Cardiac muscle cell (in vitro differentiated cells and primary cell): ENCODE measurements at regions not wholly inside any gene's neighbourhood (a gene's known extent, or its start where the extent isn't known, plus 50 kb on each side); places are given as distances from the start of the nearest gene placed in this dataset.
"Not testable (repeated sequence)": the region's sequence is repeated elsewhere in the genome, so short reads cannot be mapped to it uniquely, and the experiment has no call there.

ENCODE experiments used
- DNase-seq, 2 donors: peaks; one replicate each; pipeline versions ENCODE4 v3.0.0 to v3.0.0-alpha.2; 2010 to 2017; ENCODE audit warnings: low read depth in 1 of 2, low spot score in 1 of 2
- H3K27ac ChIP-seq: fragments of 200-600 bp; sonication (generic); 2 replicates; pipeline ENCODE4 v1.5.1; 2016
- H3K27me3 ChIP-seq: fragments of 200-600 bp; sonication (generic); 2 replicates; pipeline ENCODE4 v1.6.0; 2016; ENCODE audit warnings: control low read depth
- H3K36me3 ChIP-seq: fragments of 200-600 bp; sonication (generic); 2 replicates; pipeline ENCODE4 v1.5.1; 2016; ENCODE audit warnings: control low read depth
- H3K4me1 ChIP-seq: fragments of 200-600 bp; sonication (generic); 2 replicates; pipeline ENCODE4 v1.8.1; 2017; ENCODE audit warnings: low read depth, mild to moderate bottlenecking, mixed run types
- H3K4me3 ChIP-seq: fragments of 200-600 bp; sonication (generic); 2 replicates; pipeline ENCODE4 v1.5.1; 2016; ENCODE audit warnings: mild to moderate bottlenecking
- H3K9me3 ChIP-seq: fragments of 200-600 bp; sonication (generic); 2 replicates; pipeline ENCODE4 v1.5.1; 2017; ENCODE audit warnings: low read depth, mild to moderate bottlenecking, control low read depth
- CTCF ChIP-seq: IDR thresholded peaks from 2 replicates; pipeline ENCODE4 v1.5.1; 2012; ENCODE audit warnings: low read depth, mild to moderate bottlenecking, low read length

- no peak overlapping the region for H3K27ac ChIP-seq
- DNase-seq: peak in 1 of 2 donors; percentile 62
These were observed 101.9 kb upstream of the NAA20 start for GRCh38 chr20:19915111-19915798.

GRCh38 chr20:19916531-19917485 is 100.4 kb upstream of the NAA20 start:
- H3K4me3 ChIP-seq: no peak overlapping the region
- peaks cover 21% of the 10 kb centered on the region for H3K4me1 ChIP-seq
- H3K9me3 ChIP-seq: no peaks in the 10 kb centered on the region
- H3K27ac ChIP-seq: no peak overlapping the region
- TF ChIP-seq CTCF: no peak
- no peaks in the 10 kb centered on the region for H3K36me3 ChIP-seq
- no peak for DNase-seq
- no peaks in the 10 kb centered on the region for H3K27me3 ChIP-seq

More at GRCh38 chr20:19915111-19915798, 101.9 kb upstream of the NAA20 start:
- Histone ChIP-seq H3K27me3 (no peaks in the 10 kb centered on the region), H3K4me3 (no peak overlapping the region), H3K9me3 (no peaks in the 10 kb centered on the region), H3K36me3 (no peaks in the 10 kb centered on the region), H3K4me1 (peaks cover 21% of the 10 kb centered on the region)
- no peak for TF ChIP-seq CTCF

- Histone ChIP-seq H3K27ac (peak overlapping the region; percentile 57), H3K27me3 (no peaks in the 10 kb centered on the region), H3K4me1 (peaks cover 21% of the 10 kb centered on the region), H3K4me3 (no peak overlapping the region), H3K36me3 (no peaks in the 10 kb centered on the region), H3K9me3 (no peaks in the 10 kb centered on the region)
- TF ChIP-seq CTCF: no peak
- no peak for DNase-seq
These were observed 98.2 kb upstream of the NAA20 start for GRCh38 chr20:19918965-19919329.

- Histone ChIP-seq H3K9me3 (no peaks in the 10 kb centered on the region), H3K4me1 (peaks cover 24% of the 10 kb centered on the region), H3K27ac (no peak overlapping the region), H3K4me3 (no peak overlapping the region), H3K27me3 (no peaks in the 10 kb centered on the region), H3K36me3 (no peaks in the 10 kb centered on the region)
- TF ChIP-seq CTCF: no peak
- no peak for DNase-seq
These were observed 96.6 kb upstream of the NAA20 start for GRCh38 chr20:19920381-19921138.

GRCh38 chr20:19921284-19921793 is 95.8 kb upstream of the NAA20 start:
- H3K27ac ChIP-seq: no peak overlapping the region
- no peak for TF ChIP-seq CTCF
- no peaks in the 10 kb centered on the region for H3K36me3 ChIP-seq
- DNase-seq: no peak
- peaks cover 32% of the 10 kb centered on the region for H3K4me1 ChIP-seq
- no peak overlapping the region for H3K4me3 ChIP-seq
- H3K9me3 ChIP-seq: no peaks in the 10 kb centered on the region
- no peaks in the 10 kb centered on the region for H3K27me3 ChIP-seq

- H3K27ac ChIP-seq, H3K36me3 ChIP-seq, H3K27me3 ChIP-seq, DNase-seq, H3K4me3 ChIP-seq, H3K9me3 ChIP-seq: not testable (repeated sequence)
- peaks cover 37% of the 10 kb centered on the region for H3K4me1 ChIP-seq
These were observed 95.3 kb upstream of the NAA20 start for GRCh38 chr20:19921829-19922228.
